H1 (cell line): ENCODE measurements at regions not wholly inside any gene's neighbourhood (a gene's known extent, or its start where the extent isn't known, plus 50 kb on each side); places are given as distances from the start of the nearest gene placed in this dataset.

Experiments
- CTCF ChIA-PET: fragments of 300-600 bp; sonication (Branson Sonifier 250); formaldehyde crosslinking; loops from one replicate; lab custom pipeline; 2021; ENCODE audit not compliant: partially characterized antibody; lab: Charles Lee
- POLR2A ChIA-PET: fragments of 300-600 bp; sonication (Branson Sonifier 250); formaldehyde crosslinking; loops from one replicate; lab custom pipeline; 2021; ENCODE audit warnings: inconsistent platforms; ENCODE audit not compliant: partially characterized antibody; lab: Charles Lee
- DNase-seq, 2 experiments: peaks; one replicate each; pipeline versions ENCODE4 v3.0.0 to v3.0.0-alpha.2; 2010 to 2022; ENCODE audit warnings: low spot score in 2 of 2, low read depth in 1 of 2, mixed read lengths in 1 of 2
- FAIRE-seq: peaks from 2 replicates; lab custom pipeline; 2011; peaks lifted over from hg19 to GRCh38; lab: Jason Lieb, UNC
- H2AFZ ChIP-seq: 2 replicates; pipeline ENCODE4 v1.8.1; 2012; ENCODE audit warnings: low read length, inconsistent platforms
- H2AK5ac ChIP-seq: 2 replicates; pipeline ENCODE4 v1.6.1; 2013; ENCODE audit warnings: low read depth, low read length
- H2BK120ac ChIP-seq: replicated peaks from 2 replicates; pipeline ENCODE3; 2013; ENCODE audit warnings: low read depth, low read length, inconsistent platforms
- H2BK12ac ChIP-seq: 2 replicates; pipeline ENCODE4 v1.6.1; 2013; ENCODE audit warnings: low read depth, low read length
- H2BK15ac ChIP-seq: 2 replicates; pipeline ENCODE4 v1.6.1; 2013; ENCODE audit warnings: low read length
- H2BK20ac ChIP-seq: 2 replicates; pipeline ENCODE4 v1.6.1; 2013; ENCODE audit warnings: low read length
- H2BK5ac ChIP-seq: 2 replicates; pipeline ENCODE4 v1.6.1; 2013; ENCODE audit warnings: low read depth, low read length
- H3K14ac ChIP-seq: 2 replicates; pipeline ENCODE4 v1.6.1; 2013; ENCODE audit warnings: inconsistent platforms; ENCODE audit not compliant: insufficient read length
- H3K18ac ChIP-seq: 2 replicates; pipeline ENCODE4 v1.6.1; 2013; ENCODE audit warnings: low read length; ENCODE audit errors: extremely low read depth
- H3K23ac ChIP-seq: 2 replicates; pipeline ENCODE4 v1.6.1; 2013; ENCODE audit warnings: inconsistent platforms; ENCODE audit not compliant: insufficient read length
- H3K23me2 ChIP-seq: 2 replicates; pipeline ENCODE4 v1.6.1; 2013; ENCODE audit warnings: low read depth, low read length
- H3K27ac ChIP-seq: 2 replicates; pipeline ENCODE4 v1.6.1; 2011; ENCODE audit warnings: low read depth, low read length, inconsistent platforms
- H3K27me3 ChIP-seq, 4 experiments: replicated peaks in 1 of 4; 1 replicate in 1 of 4; 2 replicates in 3 of 4; pipeline versions ENCODE4 v1.6.1 to v1.8.1; 2011 to 2013; ENCODE audit warnings: low read length in 3 of 4, mild to moderate bottlenecking in 3 of 4, inconsistent platforms in 2 of 4, mixed read lengths in 2 of 4, moderate library complexity in 1 of 4; ENCODE audit not compliant: control insufficient read depth in 3 of 4, insufficient read depth in 3 of 4; ENCODE audit errors: extremely low read depth in 1 of 4
- H3K36me3 ChIP-seq, 4 experiments: 2 replicates each; pipeline versions ENCODE4 v1.6.1 to v1.8.1; 2011 to 2013; ENCODE audit warnings: mild to moderate bottlenecking in 4 of 4, low read length in 3 of 4, moderate library complexity in 2 of 4, control low read depth in 1 of 4, inconsistent platforms in 1 of 4; ENCODE audit not compliant: insufficient read depth in 4 of 4, control insufficient read depth in 2 of 4
- H3K4ac ChIP-seq: replicated peaks from 2 replicates; pipeline ENCODE3; 2013; ENCODE audit warnings: low read length, low read depth, mixed read lengths, inconsistent platforms; ENCODE audit not compliant: insufficient read length
- H3K4me1 ChIP-seq, 4 experiments: replicated peaks in 1 of 4; 1 replicate in 1 of 4; 2 replicates in 3 of 4; pipeline versions ENCODE4 v1.6.1 to v1.8.1; 2011 to 2013; ENCODE audit warnings: low read length in 3 of 4, inconsistent platforms in 2 of 4, mixed read lengths in 1 of 4; ENCODE audit not compliant: insufficient read depth in 4 of 4, control insufficient read depth in 3 of 4
- H3K4me2 ChIP-seq, 2 experiments: 2 replicates each; pipeline versions ENCODE4 v1.6.1 to v1.8.1; 2011 to 2013; ENCODE audit warnings: low read depth in 2 of 2, low read length in 2 of 2, control low read depth in 1 of 2, inconsistent platforms in 1 of 2, mild to moderate bottlenecking in 1 of 2; ENCODE audit not compliant: insufficient read depth in 1 of 2
- H3K4me3 ChIP-seq, 4 experiments: fragments of 200-600, 300-600 bp in 1 of 4; sonication (generic), shearing (Covaris generic), sonication (Bioruptor Twin) in 1 of 4; 2 replicates each; pipeline versions ENCODE4 v1.5.1 to v1.8.1; 2011 to 2016; ENCODE audit warnings: low read length in 4 of 4, low read depth in 3 of 4, control low read depth in 2 of 4, inconsistent platforms in 2 of 4, mild to moderate bottlenecking in 2 of 4, mixed read lengths in 1 of 4, moderate library complexity in 1 of 4; ENCODE audit not compliant: insufficient read depth in 2 of 4; ENCODE audit errors: extremely low read depth in 1 of 4
- H3K56ac ChIP-seq: replicated peaks from 2 replicates; pipeline ENCODE3; 2013; ENCODE audit warnings: low read depth, mild to moderate bottlenecking, mixed read lengths, low read length, inconsistent platforms; ENCODE audit not compliant: insufficient read length
- H3K79me1 ChIP-seq: 2 replicates; pipeline ENCODE4 v1.6.1; 2013; ENCODE audit warnings: low read depth, low read length, control low read depth
- H3K79me2 ChIP-seq, 2 experiments: 2 replicates each; pipeline versions ENCODE4 v1.6.1 to v1.8.1; 2012 to 2013; ENCODE audit warnings: low read length in 2 of 2, mild to moderate bottlenecking in 2 of 2, inconsistent platforms in 1 of 2; ENCODE audit not compliant: insufficient read depth in 2 of 2, control insufficient read depth in 1 of 2
- H3K9ac ChIP-seq, 4 experiments: replicated peaks in 1 of 4; 1 replicate in 1 of 4; 2 replicates in 3 of 4; pipeline versions ENCODE4 v1.6.1 to v1.8.1; 2011 to 2013; ENCODE audit warnings: low read depth in 3 of 4, low read length in 3 of 4, control low read depth in 2 of 4, mild to moderate bottlenecking in 2 of 4, moderate library complexity in 2 of 4, inconsistent platforms in 1 of 4; ENCODE audit errors: extremely low read depth in 1 of 4
- H3K9me3 ChIP-seq, 2 experiments: 2 replicates each; pipeline versions ENCODE4 v1.6.1 to v1.8.1; 2012 to 2013; ENCODE audit warnings: mild to moderate bottlenecking in 2 of 2, moderate library complexity in 2 of 2, control low read depth in 1 of 2, inconsistent platforms in 1 of 2, low read depth in 1 of 2, low read length in 1 of 2, mixed read lengths in 1 of 2; ENCODE audit not compliant: insufficient read depth in 2 of 2
- H4K20me1 ChIP-seq, 2 experiments: replicated peaks in 1 of 2; 2 replicates each; pipeline versions ENCODE3 to v1.8.1; 2011 to 2013; ENCODE audit warnings: inconsistent platforms in 2 of 2, low read length in 2 of 2, mild to moderate bottlenecking in 1 of 2; ENCODE audit not compliant: insufficient read depth in 2 of 2, control insufficient read depth in 1 of 2
- H4K5ac ChIP-seq: 2 replicates; pipeline ENCODE4 v1.6.1; 2013; ENCODE audit warnings: low read length, low read depth, mixed read lengths, inconsistent platforms; ENCODE audit not compliant: insufficient read length
- H4K8ac ChIP-seq: 2 replicates; pipeline ENCODE4 v1.8.0; 2013; ENCODE audit warnings: mild to moderate bottlenecking, moderate library complexity, low read length, inconsistent platforms; ENCODE audit not compliant: insufficient read depth; ENCODE audit errors: extremely low read depth
- H4K91ac ChIP-seq: replicated peaks from 2 replicates; pipeline ENCODE3; 2013; ENCODE audit warnings: low read length, mixed read lengths, inconsistent platforms; ENCODE audit not compliant: insufficient read length
- ASH2L ChIP-seq: fragments of 200-600, 300-600 bp; sonication (generic); IDR thresholded peaks from one replicate; pipeline ENCODE4 v1.7.1; 2017; ENCODE audit warnings: low read length
- ATF3 ChIP-seq: IDR thresholded peaks from 2 replicates; pipeline ENCODE4 v1.6.1; 2011; ENCODE audit warnings: low read depth, mild to moderate bottlenecking, low read length; ENCODE audit not compliant: insufficient read depth
- BRCA1 ChIP-seq: IDR thresholded peaks from 2 replicates; pipeline ENCODE4 v1.6.1; 2012; ENCODE audit warnings: low read depth, low read length, improper control_type of control experiment
- CBX5 ChIP-seq: fragments of 300-800, 300-1000 bp; sonication (generic); IDR thresholded peaks from 2 replicates; pipeline ENCODE4 v1.7.1; 2016; ENCODE audit warnings: antibody characterized with exemption, low read length, low read depth
- CREB1 ChIP-seq: IDR thresholded peaks from 2 replicates; pipeline ENCODE4 v1.6.1; 2012; ENCODE audit warnings: inconsistent platforms
- EGR1 ChIP-seq: IDR thresholded peaks from 2 replicates; pipeline ENCODE4 v1.6.1; 2011; ENCODE audit warnings: low read depth, low read length, borderline replicate concordance
- HDAC2 ChIP-seq, 2 experiments: fragments of 300-600 bp in 1 of 2; sonication (generic) in 1 of 2; IDR thresholded peaks; 2 replicates each; pipeline ENCODE4 v1.6.1; 2011 to 2012; ENCODE audit warnings: low read depth in 2 of 2, low read length in 2 of 2, mild to moderate bottlenecking in 2 of 2, moderate library complexity in 2 of 2, borderline replicate concordance in 1 of 2, inconsistent platforms in 1 of 2
- MAX ChIP-seq: IDR thresholded peaks from 2 replicates; pipeline ENCODE4 v1.6.1; 2012; ENCODE audit warnings: inconsistent platforms
- NANOG ChIP-seq: IDR thresholded peaks from 2 replicates; pipeline ENCODE4 v1.6.1; 2011; ENCODE audit warnings: low read length, low read depth, mild to moderate bottlenecking, inconsistent platforms; ENCODE audit not compliant: insufficient read depth, poor library complexity, severe bottlenecking
- POLR2A ChIP-seq, 2 experiments: IDR thresholded peaks; 1 replicate in 1 of 2; 2 replicates in 1 of 2; pipeline ENCODE4 v1.6.1; 2011; ENCODE audit warnings: low read depth in 2 of 2, low read length in 2 of 2, mild to moderate bottlenecking in 2 of 2; ENCODE audit errors: control extremely low read depth in 1 of 2
- POLR2AphosphoS5 ChIP-seq: IDR thresholded peaks from 2 replicates; pipeline ENCODE4 v1.6.1; 2011; ENCODE audit warnings: low read depth, low read length
- SAP30 ChIP-seq: fragments of 300-600 bp; sonication (generic); IDR thresholded peaks from 2 replicates; pipeline ENCODE4 v1.7.1; 2012; ENCODE audit warnings: low read length, moderate library complexity, mild to moderate bottlenecking, inconsistent platforms; ENCODE audit not compliant: insufficient read depth, insufficient replicate concordance
- SIRT6 ChIP-seq: IDR thresholded peaks from one replicate; pipeline ENCODE4 v1.7.1; 2012; ENCODE audit warnings: low read length, inconsistent platforms
- SIX5 ChIP-seq: IDR thresholded peaks from 2 replicates; pipeline ENCODE4 v1.6.1; 2011; ENCODE audit warnings: mild to moderate bottlenecking, low read depth, low read length
- SRF ChIP-seq: IDR thresholded peaks from 2 replicates; pipeline ENCODE4 v1.6.1; 2011; ENCODE audit warnings: mild to moderate bottlenecking, low read depth, low read length, moderate library complexity
- SUZ12 ChIP-seq: fragments of 200-600 bp; sonication (generic); IDR thresholded peaks from 2 replicates; pipeline ENCODE4 v1.6.1; 2012; ENCODE audit warnings: mild to moderate bottlenecking, inconsistent platforms, low read length, moderate library complexity, mixed read lengths
- ZNF274 ChIP-seq: IDR thresholded peaks from 2 replicates; pipeline ENCODE4 v1.7.0; 2012; ENCODE audit warnings: low read length, borderline replicate concordance; ENCODE audit errors: extremely low read depth

GRCh38 chr11:97107604-97108003, 717.8 kb downstream of the JRKL start:
- no peak overlapping the region for H3K14ac ChIP-seq
- H3K23me2 ChIP-seq: no peaks in the 10 kb centered on the region
- H2BK15ac ChIP-seq: no peak overlapping the region
- no peak overlapping the region for H3K56ac ChIP-seq
- no peak overlapping the region for H2AFZ ChIP-seq
- H3K4me2 ChIP-seq: no peak overlapping the region
- DNase-seq (no peak), FAIRE-seq (no peak)
- no peaks in the 10 kb centered on the region for H3K4me1 ChIP-seq
- H3K79me2 ChIP-seq: no peaks in the 10 kb centered on the region
- no peak overlapping the region for H3K4ac ChIP-seq
- no peak overlapping the region for H4K8ac ChIP-seq
- H4K20me1 ChIP-seq: no peaks in the 10 kb centered on the region
- H2BK12ac ChIP-seq: no peak overlapping the region
- H3K27me3 ChIP-seq: no peaks in the 10 kb centered on the region
- H3K23ac ChIP-seq: no peak overlapping the region
- no peak overlapping the region for H2BK20ac ChIP-seq
- H3K79me1 ChIP-seq: no peaks in the 10 kb centered on the region
- no peak overlapping the region for H2AK5ac ChIP-seq
- H3K18ac ChIP-seq: no peak overlapping the region
- H3K4me3 ChIP-seq: no peak overlapping the region
- H4K91ac ChIP-seq: no peak overlapping the region
- no peak overlapping the region for H3K27ac ChIP-seq
- no peaks in the 10 kb centered on the region for H3K9me3 ChIP-seq
- H2BK5ac ChIP-seq: no peak overlapping the region
- H3K9ac ChIP-seq: no peak overlapping the region
- ChIA-PET CTCF (interaction anchor here (0.6 kb wide), 1 partner anchor 103 kb away, joined by 4 read pairs; no protein-coding TSS in a partner anchor), POLR2A (no interaction called here)
- H3K36me3 ChIP-seq: no peaks in the 10 kb centered on the region
- H2BK120ac ChIP-seq: no peak overlapping the region
- no peak overlapping the region for H4K5ac ChIP-seq
- no peak for TF ChIP-seq POLR2AphosphoS5
- TF ChIP-seq ZNF274: no peak
- no peak for TF ChIP-seq SUZ12
- no peak for TF ChIP-seq POLR2A (IDR thresholded peaks at IDR 0.05; ENCODE audit: control extremely low read depth in 1 of 2, low read depth in 2 of 2, low read length in 2 of 2)
- TF ChIP-seq NANOG: no peak
- no peak for TF ChIP-seq ASH2L
- no peak for TF ChIP-seq EGR1
- no peak for TF ChIP-seq HDAC2 (IDR thresholded peaks at IDR 0.05; ENCODE audit: borderline replicate concordance in 1 of 2, low read depth in 2 of 2, low read length in 2 of 2)
- TF ChIP-seq SAP30: no peak
- TF ChIP-seq SIRT6: no peak
- no peak for TF ChIP-seq BRCA1
- TF ChIP-seq SIX5: no peak
- no peak for TF ChIP-seq MAX
- TF ChIP-seq SRF: no peak
- TF ChIP-seq CREB1: no peak
- no peak for TF ChIP-seq ATF3
- TF ChIP-seq CBX5: no peak
